Right atrium auricular region (tissue), 2 donors: ENCODE measurements at regions not wholly inside any gene's neighbourhood (a gene's known extent, or its start where the extent isn't known, plus 50 kb on each side); places are given as distances from the start of the nearest gene placed in this dataset.

ENCODE experiments used
- DNase-seq: peaks from one replicate; pipeline ENCODE4 v3.0.0-alpha.2; 2019; ENCODE audit warnings: low spot score
- H3K27ac ChIP-seq, 2 donors: fragments of 200-600 bp; sonication (generic); 1 replicate in 1 of 2; 2 replicates in 1 of 2; pipeline ENCODE4 v1.5.1; 2016 to 2019
- H3K27me3 ChIP-seq, 2 donors: fragments of 200-600 bp; sonication (generic); one replicate each; pipeline versions ENCODE4 v1.5.1 to v1.6.0; 2017 to 2019
- H3K36me3 ChIP-seq: fragments of 200-600 bp; sonication (generic); one replicate; pipeline ENCODE4 v1.5.1; 2016
- H3K4me1 ChIP-seq, 2 donors: fragments of 200-600 bp; sonication (generic); one replicate each; pipeline versions ENCODE4 v1.5.1 to v1.6.0; 2017 to 2019
- H3K4me3 ChIP-seq, 2 donors: fragments of 200-600 bp; sonication (generic); 1 replicate in 1 of 2; 2 replicates in 1 of 2; pipeline ENCODE4 v1.5.1; 2017 to 2019; ENCODE audit warnings: mild to moderate bottlenecking in 1 of 2, moderate library complexity in 1 of 2
- H3K9me3 ChIP-seq, 2 donors: fragments of 200-600 bp; sonication (generic); one replicate each; pipeline ENCODE4 v1.5.1; 2019
- TF ChIP-seq, protein P1 (sequence below), 2 donors: fragments of 200-600 bp; sonication (generic); IDR thresholded peaks; one replicate each; pipeline ENCODE4 v1.5.1; 2019; ENCODE audit warnings: antibody characterized with exemption in 2 of 2

- H3K27ac ChIP-seq = no peak overlapping the region
- TF ChIP-seq, protein P1, sequence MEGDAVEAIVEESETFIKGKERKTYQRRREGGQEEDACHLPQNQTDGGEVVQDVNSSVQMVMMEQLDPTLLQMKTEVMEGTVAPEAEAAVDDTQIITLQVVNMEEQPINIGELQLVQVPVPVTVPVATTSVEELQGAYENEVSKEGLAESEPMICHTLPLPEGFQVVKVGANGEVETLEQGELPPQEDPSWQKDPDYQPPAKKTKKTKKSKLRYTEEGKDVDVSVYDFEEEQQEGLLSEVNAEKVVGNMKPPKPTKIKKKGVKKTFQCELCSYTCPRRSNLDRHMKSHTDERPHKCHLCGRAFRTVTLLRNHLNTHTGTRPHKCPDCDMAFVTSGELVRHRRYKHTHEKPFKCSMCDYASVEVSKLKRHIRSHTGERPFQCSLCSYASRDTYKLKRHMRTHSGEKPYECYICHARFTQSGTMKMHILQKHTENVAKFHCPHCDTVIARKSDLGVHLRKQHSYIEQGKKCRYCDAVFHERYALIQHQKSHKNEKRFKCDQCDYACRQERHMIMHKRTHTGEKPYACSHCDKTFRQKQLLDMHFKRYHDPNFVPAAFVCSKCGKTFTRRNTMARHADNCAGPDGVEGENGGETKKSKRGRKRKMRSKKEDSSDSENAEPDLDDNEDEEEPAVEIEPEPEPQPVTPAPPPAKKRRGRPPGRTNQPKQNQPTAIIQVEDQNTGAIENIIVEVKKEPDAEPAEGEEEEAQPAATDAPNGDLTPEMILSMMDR (IDR thresholded peaks at IDR 0.05) = no peak
- peaks cover 0 to 18% of the 10 kb centered on the region in 2 donors for H3K4me1 ChIP-seq
- no peaks in the 10 kb centered on the region for H3K36me3 ChIP-seq
- DNase-seq = no peak
- no peak overlapping the region for H3K4me3 ChIP-seq
- no peaks in the 10 kb centered on the region for H3K9me3 ChIP-seq
- H3K27me3 ChIP-seq = no peaks in the 10 kb centered on the region
These were observed 247.5 kb downstream of the KLF6 start for GRCh38 chr10:3537518-3537917.

- TF ChIP-seq, protein P1 (IDR thresholded peaks at IDR 0.05) = no peak
- DNase-seq = no peak
- no peaks in the 10 kb centered on the region for H3K36me3 ChIP-seq
- H3K4me1 ChIP-seq = peaks cover 0 to 11% of the 10 kb centered on the region in 2 donors
- no peaks in the 10 kb centered on the region for H3K27me3 ChIP-seq
- no peak overlapping the region for H3K27ac ChIP-seq
- H3K4me3 ChIP-seq = no peak overlapping the region
- no peaks in the 10 kb centered on the region for H3K9me3 ChIP-seq
These were observed 250.0 kb downstream of the KLF6 start for GRCh38 chr10:3535001-3535400.

GRCh38 chr10:3534433-3534832, 250.6 kb downstream of the KLF6 start:
- TF ChIP-seq, protein P1 (IDR thresholded peaks at IDR 0.05) = no peak
- no peak for DNase-seq
- no peaks in the 10 kb centered on the region for H3K27me3 ChIP-seq
- no peaks in the 10 kb centered on the region for H3K9me3 ChIP-seq
- peaks cover 0 to 14% of the 10 kb centered on the region in 2 donors for H3K4me1 ChIP-seq
- H3K27ac ChIP-seq = no peak overlapping the region
- H3K36me3 ChIP-seq = no peaks in the 10 kb centered on the region
- no peak overlapping the region for H3K4me3 ChIP-seq

GRCh38 chr10:3533296-3533695, 251.7 kb downstream of the KLF6 start:
- TF ChIP-seq, protein P1 (IDR thresholded peaks at IDR 0.05) = no peak
- Histone ChIP-seq H3K4me3 (no peak overlapping the region), H3K27me3 (no peaks in the 10 kb centered on the region)

GRCh38 chr10:3532644-3533043, 252.4 kb downstream of the KLF6 start:
- no peaks in the 10 kb centered on the region for H3K27me3 ChIP-seq
- no peaks in the 10 kb centered on the region for H3K36me3 ChIP-seq
- no peaks in the 10 kb centered on the region for H3K9me3 ChIP-seq
- DNase-seq = no peak
- H3K4me3 ChIP-seq = no peak overlapping the region
- TF ChIP-seq, protein P1 (IDR thresholded peaks at IDR 0.05) = no peak
- H3K4me1 ChIP-seq = peaks cover 0 to 18% of the 10 kb centered on the region in 2 donors
- no peak overlapping the region for H3K27ac ChIP-seq

More at GRCh38 chr10:3533296-3533695, 251.7 kb downstream of the KLF6 start:
- Histone ChIP-seq H3K9me3 (no peaks in the 10 kb centered on the region), H3K36me3 (no peaks in the 10 kb centered on the region), H3K4me1 (peaks cover 0 to 13% of the 10 kb centered on the region in 2 donors), H3K27ac (no peak overlapping the region)
- no peak for DNase-seq

GRCh38 chr10:3531670-3532069, 253.3 kb downstream of the KLF6 start:
- H3K4me3 ChIP-seq = no peak overlapping the region
- H3K36me3 ChIP-seq = no peaks in the 10 kb centered on the region
- H3K9me3 ChIP-seq = no peaks in the 10 kb centered on the region
- H3K27me3 ChIP-seq = no peaks in the 10 kb centered on the region
- peaks cover 0 to 27% of the 10 kb centered on the region in 2 donors for H3K4me1 ChIP-seq
- H3K27ac ChIP-seq = no peak overlapping the region
- TF ChIP-seq, protein P1 (IDR thresholded peaks at IDR 0.05) = no peak
- no peak for DNase-seq
